MM.1S (cell line): ENCODE measurements at regions not wholly inside any gene's neighbourhood (a gene's known extent, or its start where the extent isn't known, plus 50 kb on each side); places are given as distances from the start of the nearest gene placed in this dataset.

Experiments
- CTCF ChIP-seq: fragments of 300-600 bp; sonication (generic); IDR thresholded peaks from 2 replicates; pipeline ENCODE4 v1.5.1; 2016; ENCODE audit warnings: antibody characterized with exemption, low read length, mixed read lengths
- EZH2 ChIP-seq: fragments of 300-600 bp; sonication (generic); optimal IDR thresholded peaks from 2 replicates; pipeline ENCODE3; 2017; ENCODE audit warnings: low read depth, mild to moderate bottlenecking, antibody characterized with exemption, low read length, mixed read lengths

DNA sequence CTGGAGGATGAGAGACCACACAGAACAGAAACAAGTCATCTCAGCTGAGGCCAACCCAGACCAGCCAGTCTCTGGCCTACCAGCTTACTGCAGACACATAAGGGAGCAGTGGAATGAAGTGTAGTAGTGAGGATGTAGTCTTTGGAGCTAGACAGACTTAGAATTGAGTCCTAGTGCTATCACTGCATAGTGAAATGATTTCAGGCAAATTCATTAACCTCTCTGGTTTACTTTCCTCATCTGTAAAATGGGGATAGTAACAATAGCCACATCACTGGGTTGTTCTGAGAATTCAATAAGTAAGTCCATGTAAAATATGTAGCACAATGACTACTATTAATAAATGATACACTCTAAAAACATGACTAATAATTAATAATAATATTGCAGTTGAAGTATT, 383.8 kb downstream of the DLEU7 start:
- TF ChIP-seq CTCF (no peak), EZH2 (no peak)
